Prostate gland (tissue), 2 donors: ENCODE measurements at regions not wholly inside any gene's neighbourhood (a gene's known extent, or its start where the extent isn't known, plus 50 kb on each side); places are given as distances from the start of the nearest gene placed in this dataset.
"Not testable (repeated sequence)": the region's sequence is repeated elsewhere in the genome, so short reads cannot be mapped to it uniquely, and the experiment has no call there.

ENCODE experiments used
- POLR2AphosphoS5 ChIP-seq: sonication (generic); formaldehyde crosslinking; IDR thresholded peaks from one replicate; pipeline ENCODE4 v1.6.1; 2017; ENCODE audit warnings: antibody characterized with exemption
- TF ChIP-seq, protein P1 (sequence below), 4 experiments: fragments of 200-600 bp in 2 of 4; fragments of 450-650 bp in 2 of 4; sonication (generic) in 2 of 4; IDR thresholded peaks; 1 replicate in 3 of 4; 2 replicates in 1 of 4; pipeline ENCODE4 v1.5.1; 2016 to 2019; ENCODE audit warnings: antibody characterized with exemption in 4 of 4, mild to moderate bottlenecking in 2 of 4, moderate library complexity in 2 of 4

DNA sequence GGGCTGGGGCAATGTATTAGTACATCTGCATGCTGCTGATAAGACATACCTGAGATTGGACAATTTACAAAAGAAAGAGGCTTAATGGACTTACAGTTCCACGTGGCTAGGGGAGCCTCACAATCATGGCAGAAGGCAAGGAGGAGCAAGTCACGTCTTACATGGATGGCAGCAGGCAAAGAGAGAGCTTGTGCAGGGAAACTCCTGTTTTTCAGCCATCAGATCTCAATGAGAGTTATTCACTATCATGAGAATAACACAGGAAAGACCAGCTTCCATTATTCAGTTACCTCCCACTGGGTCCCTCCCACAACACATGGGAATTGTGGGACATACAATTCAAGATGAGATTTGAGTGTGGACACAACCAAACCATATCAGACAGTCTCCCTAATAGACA, 504.2 kb upstream of the FANCL start:
- TF ChIP-seq, protein P1, sequence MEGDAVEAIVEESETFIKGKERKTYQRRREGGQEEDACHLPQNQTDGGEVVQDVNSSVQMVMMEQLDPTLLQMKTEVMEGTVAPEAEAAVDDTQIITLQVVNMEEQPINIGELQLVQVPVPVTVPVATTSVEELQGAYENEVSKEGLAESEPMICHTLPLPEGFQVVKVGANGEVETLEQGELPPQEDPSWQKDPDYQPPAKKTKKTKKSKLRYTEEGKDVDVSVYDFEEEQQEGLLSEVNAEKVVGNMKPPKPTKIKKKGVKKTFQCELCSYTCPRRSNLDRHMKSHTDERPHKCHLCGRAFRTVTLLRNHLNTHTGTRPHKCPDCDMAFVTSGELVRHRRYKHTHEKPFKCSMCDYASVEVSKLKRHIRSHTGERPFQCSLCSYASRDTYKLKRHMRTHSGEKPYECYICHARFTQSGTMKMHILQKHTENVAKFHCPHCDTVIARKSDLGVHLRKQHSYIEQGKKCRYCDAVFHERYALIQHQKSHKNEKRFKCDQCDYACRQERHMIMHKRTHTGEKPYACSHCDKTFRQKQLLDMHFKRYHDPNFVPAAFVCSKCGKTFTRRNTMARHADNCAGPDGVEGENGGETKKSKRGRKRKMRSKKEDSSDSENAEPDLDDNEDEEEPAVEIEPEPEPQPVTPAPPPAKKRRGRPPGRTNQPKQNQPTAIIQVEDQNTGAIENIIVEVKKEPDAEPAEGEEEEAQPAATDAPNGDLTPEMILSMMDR (IDR thresholded peaks at IDR 0.05) = not testable (repeated sequence)
- not testable (repeated sequence) for TF ChIP-seq POLR2AphosphoS5
